H1 (cell line): ENCODE measurements at regions not wholly inside any gene's neighbourhood (a gene's known extent, or its start where the extent isn't known, plus 50 kb on each side); places are given as distances from the start of the nearest gene placed in this dataset.

Experiments used
- CTCF ChIA-PET: fragments of 300-600 bp; sonication (Branson Sonifier 250); formaldehyde crosslinking; loops from one replicate; lab custom pipeline; 2021; ENCODE audit not compliant: partially characterized antibody; lab: Charles Lee
- POLR2A ChIA-PET: fragments of 300-600 bp; sonication (Branson Sonifier 250); formaldehyde crosslinking; loops from one replicate; lab custom pipeline; 2021; ENCODE audit warnings: inconsistent platforms; ENCODE audit not compliant: partially characterized antibody; lab: Charles Lee
- DNase-seq, 2 experiments: peaks; one replicate each; pipeline versions ENCODE4 v3.0.0 to v3.0.0-alpha.2; 2010 to 2022; ENCODE audit warnings: low spot score in 2 of 2, low read depth in 1 of 2, mixed read lengths in 1 of 2
- FAIRE-seq: peaks from 2 replicates; lab custom pipeline; 2011; peaks lifted over from hg19 to GRCh38; lab: Jason Lieb, UNC
- H2AFZ ChIP-seq: 2 replicates; pipeline ENCODE4 v1.8.1; 2012; ENCODE audit warnings: low read length, inconsistent platforms
- H2AK5ac ChIP-seq: 2 replicates; pipeline ENCODE4 v1.6.1; 2013; ENCODE audit warnings: low read depth, low read length
- H2BK120ac ChIP-seq: replicated peaks from 2 replicates; pipeline ENCODE3; 2013; ENCODE audit warnings: low read depth, low read length, inconsistent platforms
- H2BK12ac ChIP-seq: 2 replicates; pipeline ENCODE4 v1.6.1; 2013; ENCODE audit warnings: low read depth, low read length
- H2BK15ac ChIP-seq: 2 replicates; pipeline ENCODE4 v1.6.1; 2013; ENCODE audit warnings: low read length
- H2BK20ac ChIP-seq: 2 replicates; pipeline ENCODE4 v1.6.1; 2013; ENCODE audit warnings: low read length
- H2BK5ac ChIP-seq: 2 replicates; pipeline ENCODE4 v1.6.1; 2013; ENCODE audit warnings: low read depth, low read length
- H3K14ac ChIP-seq: 2 replicates; pipeline ENCODE4 v1.6.1; 2013; ENCODE audit warnings: inconsistent platforms; ENCODE audit not compliant: insufficient read length
- H3K18ac ChIP-seq: 2 replicates; pipeline ENCODE4 v1.6.1; 2013; ENCODE audit warnings: low read length; ENCODE audit errors: extremely low read depth
- H3K23ac ChIP-seq: 2 replicates; pipeline ENCODE4 v1.6.1; 2013; ENCODE audit warnings: inconsistent platforms; ENCODE audit not compliant: insufficient read length
- H3K23me2 ChIP-seq: 2 replicates; pipeline ENCODE4 v1.6.1; 2013; ENCODE audit warnings: low read depth, low read length
- H3K27ac ChIP-seq: 2 replicates; pipeline ENCODE4 v1.6.1; 2011; ENCODE audit warnings: low read depth, low read length, inconsistent platforms
- H3K27me3 ChIP-seq, 4 experiments: replicated peaks in 1 of 4; 1 replicate in 1 of 4; 2 replicates in 3 of 4; pipeline versions ENCODE4 v1.6.1 to v1.8.1; 2011 to 2013; ENCODE audit warnings: low read length in 3 of 4, mild to moderate bottlenecking in 3 of 4, inconsistent platforms in 2 of 4, mixed read lengths in 2 of 4, moderate library complexity in 1 of 4; ENCODE audit not compliant: control insufficient read depth in 3 of 4, insufficient read depth in 3 of 4; ENCODE audit errors: extremely low read depth in 1 of 4
- H3K36me3 ChIP-seq, 4 experiments: 2 replicates each; pipeline versions ENCODE4 v1.6.1 to v1.8.1; 2011 to 2013; ENCODE audit warnings: mild to moderate bottlenecking in 4 of 4, low read length in 3 of 4, moderate library complexity in 2 of 4, control low read depth in 1 of 4, inconsistent platforms in 1 of 4; ENCODE audit not compliant: insufficient read depth in 4 of 4, control insufficient read depth in 2 of 4
- H3K4ac ChIP-seq: replicated peaks from 2 replicates; pipeline ENCODE3; 2013; ENCODE audit warnings: low read length, low read depth, mixed read lengths, inconsistent platforms; ENCODE audit not compliant: insufficient read length
- H3K4me1 ChIP-seq, 4 experiments: replicated peaks in 1 of 4; 1 replicate in 1 of 4; 2 replicates in 3 of 4; pipeline versions ENCODE4 v1.6.1 to v1.8.1; 2011 to 2013; ENCODE audit warnings: low read length in 3 of 4, inconsistent platforms in 2 of 4, mixed read lengths in 1 of 4; ENCODE audit not compliant: insufficient read depth in 4 of 4, control insufficient read depth in 3 of 4
- H3K4me2 ChIP-seq, 2 experiments: 2 replicates each; pipeline versions ENCODE4 v1.6.1 to v1.8.1; 2011 to 2013; ENCODE audit warnings: low read depth in 2 of 2, low read length in 2 of 2, control low read depth in 1 of 2, inconsistent platforms in 1 of 2, mild to moderate bottlenecking in 1 of 2; ENCODE audit not compliant: insufficient read depth in 1 of 2
- H3K4me3 ChIP-seq, 4 experiments: fragments of 200-600, 300-600 bp in 1 of 4; sonication (generic), shearing (Covaris generic), sonication (Bioruptor Twin) in 1 of 4; 2 replicates each; pipeline versions ENCODE4 v1.5.1 to v1.8.1; 2011 to 2016; ENCODE audit warnings: low read length in 4 of 4, low read depth in 3 of 4, control low read depth in 2 of 4, inconsistent platforms in 2 of 4, mild to moderate bottlenecking in 2 of 4, mixed read lengths in 1 of 4, moderate library complexity in 1 of 4; ENCODE audit not compliant: insufficient read depth in 2 of 4; ENCODE audit errors: extremely low read depth in 1 of 4
- H3K56ac ChIP-seq: replicated peaks from 2 replicates; pipeline ENCODE3; 2013; ENCODE audit warnings: low read depth, mild to moderate bottlenecking, mixed read lengths, low read length, inconsistent platforms; ENCODE audit not compliant: insufficient read length
- H3K79me1 ChIP-seq: 2 replicates; pipeline ENCODE4 v1.6.1; 2013; ENCODE audit warnings: low read depth, low read length, control low read depth
- H3K79me2 ChIP-seq, 2 experiments: 2 replicates each; pipeline versions ENCODE4 v1.6.1 to v1.8.1; 2012 to 2013; ENCODE audit warnings: low read length in 2 of 2, mild to moderate bottlenecking in 2 of 2, inconsistent platforms in 1 of 2; ENCODE audit not compliant: insufficient read depth in 2 of 2, control insufficient read depth in 1 of 2
- H3K9ac ChIP-seq, 4 experiments: replicated peaks in 1 of 4; 1 replicate in 1 of 4; 2 replicates in 3 of 4; pipeline versions ENCODE4 v1.6.1 to v1.8.1; 2011 to 2013; ENCODE audit warnings: low read depth in 3 of 4, low read length in 3 of 4, control low read depth in 2 of 4, mild to moderate bottlenecking in 2 of 4, moderate library complexity in 2 of 4, inconsistent platforms in 1 of 4; ENCODE audit errors: extremely low read depth in 1 of 4
- H3K9me3 ChIP-seq, 2 experiments: 2 replicates each; pipeline versions ENCODE4 v1.6.1 to v1.8.1; 2012 to 2013; ENCODE audit warnings: mild to moderate bottlenecking in 2 of 2, moderate library complexity in 2 of 2, control low read depth in 1 of 2, inconsistent platforms in 1 of 2, low read depth in 1 of 2, low read length in 1 of 2, mixed read lengths in 1 of 2; ENCODE audit not compliant: insufficient read depth in 2 of 2
- H4K20me1 ChIP-seq, 2 experiments: replicated peaks in 1 of 2; 2 replicates each; pipeline versions ENCODE3 to v1.8.1; 2011 to 2013; ENCODE audit warnings: inconsistent platforms in 2 of 2, low read length in 2 of 2, mild to moderate bottlenecking in 1 of 2; ENCODE audit not compliant: insufficient read depth in 2 of 2, control insufficient read depth in 1 of 2
- H4K5ac ChIP-seq: 2 replicates; pipeline ENCODE4 v1.6.1; 2013; ENCODE audit warnings: low read length, low read depth, mixed read lengths, inconsistent platforms; ENCODE audit not compliant: insufficient read length
- H4K8ac ChIP-seq: 2 replicates; pipeline ENCODE4 v1.8.0; 2013; ENCODE audit warnings: mild to moderate bottlenecking, moderate library complexity, low read length, inconsistent platforms; ENCODE audit not compliant: insufficient read depth; ENCODE audit errors: extremely low read depth
- H4K91ac ChIP-seq: replicated peaks from 2 replicates; pipeline ENCODE3; 2013; ENCODE audit warnings: low read length, mixed read lengths, inconsistent platforms; ENCODE audit not compliant: insufficient read length
- CTBP2 ChIP-seq: IDR thresholded peaks from 2 replicates; pipeline ENCODE4 v1.7.0; 2011; ENCODE audit warnings: borderline replicate concordance, mild to moderate bottlenecking, moderate library complexity, mixed read lengths, low read length; ENCODE audit not compliant: insufficient read depth, insufficient read length
- POLR2A ChIP-seq, 2 experiments: IDR thresholded peaks; 1 replicate in 1 of 2; 2 replicates in 1 of 2; pipeline ENCODE4 v1.6.1; 2011; ENCODE audit warnings: low read depth in 2 of 2, low read length in 2 of 2, mild to moderate bottlenecking in 2 of 2; ENCODE audit errors: control extremely low read depth in 1 of 2
- POU5F1 ChIP-seq: IDR thresholded peaks from 2 replicates; pipeline ENCODE4 v1.6.1; 2011; ENCODE audit warnings: low read depth, mild to moderate bottlenecking, low read length, moderate library complexity
- RFX5 ChIP-seq: IDR thresholded peaks from 2 replicates; pipeline ENCODE4 v1.6.1; 2011; ENCODE audit warnings: low read depth, low read length, improper control_type of control experiment, borderline replicate concordance
- WGBS, 2 experiments: shearing (Covaris generic) in 1 of 2; methylation state at CpG; one replicate each; pipeline versions ENCODE4 v1.1.6 to v1.1.7; 2013 to 2015; ENCODE audit warnings: low lambda C conversion rate in 2 of 2, mixed read lengths in 2 of 2, inconsistent platforms in 1 of 2, low coverage in 1 of 2, missing lambda C conversion rate in 1 of 2; ENCODE audit not compliant: insufficient replicate concordance in 2 of 2, insufficient coverage in 1 of 2, insufficient read length in 1 of 2; ENCODE audit errors: extremely low coverage in 1 of 2, missing lambda C conversion rate in 1 of 2; 5-methylcytosine and 5-hydroxymethylcytosine counted together

DNA sequence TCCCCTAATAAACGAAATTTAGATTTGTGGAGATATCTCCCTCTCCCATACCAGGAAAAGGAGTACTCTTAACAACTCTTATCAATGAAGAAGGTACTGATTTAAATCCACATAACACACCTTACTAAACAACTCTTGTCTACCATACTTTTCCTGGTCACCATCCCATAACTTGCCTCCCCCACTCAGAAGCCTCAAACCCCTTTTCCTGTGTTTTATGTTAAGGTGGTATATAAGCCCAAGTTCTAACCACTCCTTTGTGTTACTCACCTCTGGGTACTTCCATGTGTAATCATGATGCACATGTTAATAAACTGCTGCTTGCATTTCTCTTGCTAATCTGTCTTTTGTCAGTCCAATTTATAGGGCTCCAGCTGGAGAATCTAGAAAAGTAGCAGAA, 330.7 kb downstream of the CD83 start:
- no peak for DNase-seq
- Histone ChIP-seq H3K14ac (no peak overlapping the region), H2BK5ac (no peak overlapping the region), H3K4me2 (no peak overlapping the region), H3K9me3 (0 out of 4 replicates have a peak, but pooled peaks cover 0 to 8% of the 10 kb centered on the region in 2 experiments), H3K9ac (no peak overlapping the region), H4K91ac (no peak overlapping the region), H3K79me1 (no peaks in the 10 kb centered on the region)
- TF ChIP-seq CTBP2 (no peak), RFX5 (no peak), POU5F1 (no peak), POLR2A (IDR thresholded peaks at IDR 0.05; ENCODE audit: control extremely low read depth in 1 of 2, low read depth in 2 of 2, low read length in 2 of 2) (no peak)
- TF ChIP-seq, all 59 proteins: peak for 0
- Histone ChIP-seq H4K20me1 (no peaks in the 10 kb centered on the region), H3K27ac (no peak overlapping the region), H3K36me3 (no peaks in the 10 kb centered on the region; a peak in 1 of 8 replicates), H3K4me3 (no peak overlapping the region), H3K79me2 (no peaks in the 10 kb centered on the region), H4K8ac (no peak overlapping the region), H2BK20ac (no peak overlapping the region), H3K27me3 (no peaks in the 10 kb centered on the region), H2BK12ac (no peak overlapping the region), H2AK5ac (no peak overlapping the region), H3K4ac (no peak overlapping the region), H3K23ac (no peak overlapping the region), H4K5ac (no peak overlapping the region), H2BK120ac (no peak overlapping the region), H3K56ac (no peak overlapping the region), H3K18ac (no peak overlapping the region), H3K4me1 (peaks cover 0 to 11% (median 6%) of the 10 kb centered on the region in 4 experiments; a peak in 4 of 7 replicates), H2AFZ (no peak overlapping the region), H3K23me2 (no peaks in the 10 kb centered on the region), H2BK15ac (no peak overlapping the region)
- FAIRE-seq: no peak
- ChIA-PET CTCF (interaction anchor here (0.6 to 1.8 kb wide), 2 partner anchors 17 to 870 kb away, joined by 3 to 5 read pairs; no protein-coding TSS in a partner anchor), POLR2A (no interaction called here)
- WGBS, 2 experiments: 83% methylated on average over 1 of the region's 1 CpG; no CpG with 5 or more reads in 1 of the 2 experiments
